SK-N-DZ (cell line): ENCODE measurements at regions not wholly inside any gene's neighbourhood (a gene's known extent, or its start where the extent isn't known, plus 50 kb on each side); places are given as distances from the start of the nearest gene placed in this dataset.
A peak's percentile ranks its signal among the peaks of the same experiment; 100 is the strongest.
"Not testable (repeated sequence)": the region's sequence is repeated elsewhere in the genome, so short reads cannot be mapped to it uniquely, and the experiment has no call there.

Source experiments
- DNase-seq: peaks from one replicate; pipeline ENCODE4 v3.0.0-alpha.2; 2015; ENCODE audit warnings: low spot score

DNA sequence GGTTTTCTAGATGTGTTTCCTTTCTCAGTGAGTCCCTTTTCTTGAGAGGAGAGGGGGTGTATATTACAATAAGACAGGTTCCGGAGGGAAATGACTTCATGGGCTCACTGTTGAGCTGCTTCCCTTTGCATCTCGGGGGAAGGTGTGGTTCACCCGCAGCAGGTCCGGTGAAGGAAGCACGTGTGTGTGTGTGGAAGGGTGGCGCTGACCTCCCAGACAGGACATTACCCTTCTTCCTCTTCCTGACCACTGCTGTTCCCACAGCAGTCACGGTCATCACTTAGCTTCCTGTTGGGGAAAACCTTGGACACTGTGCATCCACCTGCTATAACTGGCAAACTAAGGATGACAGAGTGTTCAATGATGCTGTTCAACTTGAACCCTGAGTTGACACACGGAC lies 83.6 kb downstream of the PLEKHG1 start:
- DNase-seq, result no peak

DNA sequence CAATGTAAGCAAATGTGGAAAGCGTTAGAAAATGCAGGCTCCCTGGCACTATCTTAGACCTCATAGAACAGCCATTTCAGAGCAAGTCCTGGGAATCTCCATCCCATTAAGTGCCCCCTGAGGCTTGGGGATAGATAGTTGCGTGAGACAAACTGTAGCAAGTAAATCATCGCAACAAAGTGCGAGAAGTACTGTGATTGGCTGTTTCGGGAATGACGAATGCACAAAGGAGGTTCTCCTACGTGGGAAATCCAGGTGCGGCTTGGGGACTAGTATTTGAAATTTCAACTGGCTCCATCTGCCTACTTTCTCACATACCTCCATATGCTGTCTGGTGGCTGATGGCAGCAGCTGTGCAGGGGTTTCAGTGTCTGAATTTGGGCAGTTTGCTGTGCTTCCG lies 84.5 kb downstream of the PLEKHG1 start:
- no peak for DNase-seq

DNA sequence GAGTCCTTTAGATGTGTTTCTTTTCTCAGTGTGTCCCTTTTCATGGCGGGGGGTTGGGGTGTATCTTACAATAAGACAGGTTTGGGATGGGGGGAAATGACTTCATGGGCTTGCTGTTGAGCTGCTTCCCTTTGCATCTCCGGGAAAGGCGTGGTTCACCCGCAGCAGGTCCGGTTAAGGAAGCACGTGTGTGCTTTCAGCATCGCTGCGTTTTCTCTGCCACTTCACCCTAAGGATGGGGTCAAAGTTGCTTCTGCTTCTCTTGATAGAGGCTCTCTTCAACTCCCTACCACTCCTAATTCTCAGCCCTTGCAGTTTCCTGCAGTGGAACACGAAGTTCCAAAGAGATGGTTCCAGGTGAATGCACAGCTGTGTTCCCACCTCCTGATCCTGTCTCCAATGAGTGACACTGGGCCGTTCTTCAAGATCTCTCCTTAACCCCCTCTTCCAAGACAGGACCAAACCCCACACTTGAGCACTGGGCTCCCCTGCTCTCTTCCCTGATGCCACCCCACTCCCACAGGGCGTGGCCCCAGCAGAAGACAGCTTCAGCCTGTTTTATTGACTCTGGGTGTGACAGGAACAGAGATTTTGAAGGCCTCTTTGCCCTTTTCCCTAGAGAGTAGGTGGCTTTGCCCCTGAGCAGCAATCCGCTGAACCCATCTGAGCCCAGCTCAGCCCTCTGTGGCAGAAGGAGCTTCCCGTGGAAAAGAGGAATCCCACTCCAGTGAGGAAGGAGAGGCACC lies 85.2 kb downstream of the PLEKHG1 start:
- DNase-seq, result no peak

DNA sequence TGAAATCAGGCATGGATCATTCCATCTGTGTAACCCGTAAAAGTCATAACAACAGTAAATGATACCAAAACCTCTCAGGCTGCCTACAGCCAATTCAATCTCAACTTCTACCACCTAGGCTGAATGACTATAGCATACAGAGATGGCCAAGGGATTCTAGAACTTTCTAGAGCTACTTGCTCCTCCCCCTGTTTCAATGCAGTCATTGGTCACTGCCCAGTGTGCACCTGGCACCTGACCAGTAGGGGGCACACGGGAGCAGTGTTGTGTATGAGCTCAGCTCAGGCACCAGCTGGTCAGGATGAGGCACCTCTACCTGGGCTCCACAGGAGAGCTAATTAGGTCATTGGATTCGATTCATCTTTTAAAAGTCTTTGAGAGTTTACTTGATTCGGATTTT lies 86.2 kb downstream of the PLEKHG1 start:
- DNase-seq, result no peak

DNA sequence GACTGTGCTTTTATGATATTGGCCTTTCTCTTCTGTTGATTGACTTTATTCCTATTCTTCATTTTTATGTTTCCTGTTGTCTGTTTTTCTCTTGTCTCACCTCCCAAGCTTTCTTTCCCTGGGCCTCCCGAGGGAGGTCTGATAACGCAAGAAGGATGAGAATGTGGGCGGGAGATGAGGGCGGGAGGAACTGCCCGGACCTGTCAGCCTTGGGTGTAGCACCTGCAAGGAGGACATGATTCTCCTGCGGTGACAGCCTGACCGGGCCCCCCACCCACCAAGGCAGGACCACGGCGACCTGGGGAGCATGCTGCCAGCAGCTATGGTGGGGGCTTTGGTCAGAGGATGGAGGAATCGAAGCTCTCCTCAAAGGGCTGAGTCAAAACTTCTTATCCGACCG lies 86.9 kb downstream of the PLEKHG1 start:
- no peak for DNase-seq

DNA sequence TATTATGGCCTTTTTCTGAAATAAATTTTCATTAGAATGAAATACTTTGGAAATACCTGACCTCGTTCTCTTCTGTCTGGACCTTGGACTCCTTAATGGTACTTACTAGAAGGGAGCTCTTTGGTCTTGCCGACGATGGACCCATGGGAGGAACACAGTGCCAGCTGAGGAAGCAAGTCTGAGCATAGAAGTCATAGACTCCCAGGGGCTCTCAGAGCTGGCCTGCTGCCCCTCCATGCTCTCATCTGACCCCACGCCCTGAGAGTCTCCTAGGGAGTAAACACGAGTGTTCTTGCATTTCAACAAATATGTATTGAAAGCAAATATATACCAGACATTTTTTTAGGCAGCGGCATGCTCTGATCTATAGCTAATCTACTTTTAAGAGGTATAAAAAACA lies 87.8 kb downstream of the PLEKHG1 start:
- DNase-seq, result no peak

DNA sequence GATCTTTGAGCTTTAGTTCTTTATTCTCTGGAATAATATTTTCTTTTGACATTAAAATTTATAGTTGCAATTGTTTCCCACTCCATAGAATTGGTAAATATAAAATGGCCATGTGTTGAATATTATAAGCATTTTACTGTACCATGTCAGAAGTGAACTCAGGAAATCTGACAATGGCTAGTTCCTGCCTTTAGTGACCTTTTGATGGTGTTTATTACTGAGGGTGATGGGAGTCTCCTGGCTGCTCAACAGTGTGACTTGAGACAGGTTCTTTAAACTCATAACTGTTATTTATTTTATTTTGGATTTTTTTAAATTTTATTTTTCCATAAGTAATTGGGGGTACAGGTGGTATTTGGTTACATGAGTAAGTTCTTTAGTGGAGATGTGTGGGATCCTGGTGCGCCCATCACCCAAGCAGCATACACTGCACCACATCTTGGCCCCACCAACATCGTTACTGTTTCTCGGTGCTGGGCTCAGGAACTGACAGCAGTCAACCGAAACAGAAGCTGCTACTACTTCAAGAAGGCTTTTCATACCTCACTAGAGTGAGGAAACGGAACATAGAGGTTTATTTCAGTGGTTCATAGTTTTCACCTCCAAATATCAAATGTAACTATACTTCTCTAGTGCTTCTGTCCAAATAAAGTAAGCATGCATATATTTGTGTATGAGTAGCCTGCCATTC lies 90.4 kb downstream of the PLEKHG1 start:
- DNase-seq, result no peak

DNA sequence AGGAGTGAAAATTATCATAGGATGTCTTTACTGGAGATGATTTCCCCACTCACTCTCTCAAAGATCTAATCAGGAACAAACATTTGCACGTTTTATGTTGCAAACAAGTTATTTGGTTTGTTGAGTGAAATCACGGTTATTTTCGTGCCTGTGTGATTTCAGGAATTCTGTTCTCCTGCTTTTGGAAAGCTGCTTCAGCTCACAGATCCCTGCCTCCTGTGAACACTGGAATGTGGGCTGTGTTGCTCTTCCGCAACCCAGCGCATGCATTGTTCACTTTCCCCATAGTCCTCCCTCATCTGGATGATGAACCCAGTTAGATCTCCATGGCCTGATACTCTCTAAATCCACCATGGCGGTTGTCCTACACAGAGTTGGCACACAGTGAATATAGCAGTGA lies 91.0 kb downstream of the PLEKHG1 start:
- DNase-seq, result no peak

DNA sequence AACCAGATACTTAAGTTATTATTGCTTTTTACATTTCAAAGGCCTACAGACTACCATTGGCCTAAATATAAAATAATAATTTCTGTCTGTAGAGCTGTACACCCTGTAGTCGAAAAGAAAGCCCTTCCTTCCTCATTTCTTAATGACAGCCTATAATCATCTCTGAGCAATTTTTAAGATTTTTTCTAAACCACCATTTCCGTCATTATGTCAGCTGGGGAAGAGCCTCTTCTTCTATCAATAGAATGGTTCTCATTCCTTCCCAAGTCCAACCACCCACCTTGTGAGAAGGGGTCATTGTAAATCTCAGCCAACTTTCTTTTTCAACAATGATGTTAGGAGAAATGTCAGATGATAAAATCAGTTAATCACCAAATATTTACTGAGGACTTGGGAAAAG lies 91.8 kb downstream of the PLEKHG1 start:
- DNase-seq, result no peak

DNA sequence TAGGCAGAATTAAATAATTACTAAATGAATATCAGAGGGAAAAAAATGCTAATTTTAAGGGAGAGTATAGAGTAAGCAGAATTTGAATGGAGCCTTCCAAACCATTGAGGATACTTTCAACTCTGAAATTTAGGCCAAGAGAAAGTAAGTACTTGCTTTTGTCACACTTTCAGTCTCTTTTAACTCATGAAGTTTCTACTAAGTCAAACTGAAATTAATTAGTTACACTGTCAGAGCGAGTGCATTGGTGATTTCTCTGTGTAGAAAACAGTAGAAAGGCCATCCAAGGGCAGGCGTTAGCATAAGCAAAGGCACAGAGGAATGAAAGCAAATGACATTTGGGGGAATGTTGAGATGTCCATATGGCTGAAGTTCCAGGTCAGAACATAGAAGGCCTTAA lies 92.9 kb downstream of the PLEKHG1 start:
- no peak for DNase-seq

DNA sequence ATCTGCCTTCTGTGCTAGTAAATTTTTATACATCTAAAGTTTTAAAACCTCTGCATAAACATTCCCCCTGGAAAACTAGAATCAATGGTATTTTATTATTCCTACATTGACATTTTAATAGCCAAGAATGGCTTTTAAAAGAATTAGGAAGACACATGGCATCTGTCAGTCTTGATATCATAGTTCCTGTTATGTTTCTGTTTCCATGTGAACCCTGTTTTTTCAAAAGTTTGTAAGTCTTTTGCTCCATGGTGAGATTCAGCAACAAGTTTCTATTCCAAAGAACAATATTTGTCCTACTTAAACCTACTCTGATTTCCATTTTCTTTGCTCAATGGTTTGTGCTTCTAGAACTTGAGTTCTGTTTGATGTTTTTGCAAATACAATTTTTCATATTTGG lies 95.2 kb downstream of the PLEKHG1 start:
- DNase-seq, result no peak

DNA sequence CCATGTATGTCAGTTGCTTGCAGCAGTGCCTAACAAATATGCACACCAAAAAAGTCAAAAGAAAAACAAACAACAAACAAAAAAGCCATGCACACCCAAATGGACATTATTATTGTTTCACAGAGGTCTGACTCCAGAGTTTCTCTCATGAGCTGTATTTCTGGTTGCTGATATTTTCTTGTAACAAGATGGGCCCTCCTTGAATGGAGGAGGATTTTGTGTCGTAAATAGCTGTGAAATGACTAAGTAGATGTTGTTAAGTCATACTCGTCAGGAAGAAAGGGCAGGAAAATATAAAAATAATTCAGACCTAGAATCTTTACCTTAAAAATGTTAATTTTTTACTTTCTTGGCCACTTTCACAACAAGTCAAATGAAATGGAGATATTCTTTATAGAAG lies 96.0 kb downstream of the PLEKHG1 start:
- DNase-seq, result no peak

DNA sequence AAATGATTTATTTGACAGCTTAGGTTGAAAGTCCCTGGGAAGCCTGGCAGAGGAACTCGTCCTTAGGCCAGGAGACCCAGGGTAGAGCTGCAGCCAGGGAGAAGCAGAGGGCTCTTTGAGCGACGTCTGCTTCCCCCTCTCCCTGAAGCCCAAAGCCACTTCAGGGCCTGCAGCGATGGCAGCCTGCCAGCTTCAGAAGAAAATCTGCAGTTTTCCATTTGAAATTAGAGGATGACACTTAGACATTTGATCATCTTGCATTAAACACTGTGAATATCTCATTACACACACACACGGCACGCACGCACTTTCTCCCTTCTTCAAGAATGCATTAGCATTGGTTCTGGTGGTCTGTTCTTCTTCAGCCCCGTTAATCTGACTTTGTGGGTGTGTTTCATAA lies 96.5 kb downstream of the PLEKHG1 start:
- DNase-seq, result peak; percentile 1

DNA sequence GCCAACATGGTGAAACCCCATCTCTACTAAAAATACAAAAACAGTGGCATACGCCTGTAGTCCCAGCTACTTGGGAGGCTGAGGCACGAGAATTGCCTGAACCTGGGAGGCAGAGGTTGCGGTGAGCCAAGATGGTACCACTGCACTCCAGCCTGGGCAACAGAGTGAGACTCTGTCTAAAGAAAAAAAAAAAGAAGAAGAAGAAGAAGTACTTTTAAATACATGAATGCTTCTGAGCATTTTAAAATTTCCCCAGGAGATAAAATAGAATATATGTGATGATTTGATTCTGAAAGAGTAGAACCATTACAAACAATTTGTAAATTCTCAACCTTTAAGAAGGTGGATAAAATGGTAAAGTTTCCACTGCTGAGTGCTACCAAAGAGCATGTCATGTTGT lies 97.2 kb downstream of the PLEKHG1 start:
- not testable (repeated sequence) for DNase-seq

DNA sequence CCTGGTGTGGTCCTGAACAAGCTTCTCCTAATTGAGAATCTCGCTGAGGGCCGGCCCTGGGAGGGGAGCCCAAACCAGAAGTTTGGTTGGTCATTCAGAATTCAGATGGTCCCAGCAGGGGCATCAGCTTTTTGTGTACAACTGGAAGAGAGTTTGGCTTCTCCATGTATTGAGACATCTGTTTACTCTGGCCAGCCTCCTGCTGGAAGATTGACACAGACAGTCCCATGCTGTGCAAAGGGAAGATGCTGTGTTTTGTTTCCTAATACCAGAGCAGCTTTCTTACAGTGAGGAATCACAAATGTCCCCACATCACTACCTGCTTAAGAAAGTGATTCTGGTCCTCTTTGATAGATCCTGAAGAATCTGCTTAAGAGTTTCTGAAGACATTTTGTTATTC lies 97.8 kb downstream of the PLEKHG1 start:
- no peak for DNase-seq

DNA sequence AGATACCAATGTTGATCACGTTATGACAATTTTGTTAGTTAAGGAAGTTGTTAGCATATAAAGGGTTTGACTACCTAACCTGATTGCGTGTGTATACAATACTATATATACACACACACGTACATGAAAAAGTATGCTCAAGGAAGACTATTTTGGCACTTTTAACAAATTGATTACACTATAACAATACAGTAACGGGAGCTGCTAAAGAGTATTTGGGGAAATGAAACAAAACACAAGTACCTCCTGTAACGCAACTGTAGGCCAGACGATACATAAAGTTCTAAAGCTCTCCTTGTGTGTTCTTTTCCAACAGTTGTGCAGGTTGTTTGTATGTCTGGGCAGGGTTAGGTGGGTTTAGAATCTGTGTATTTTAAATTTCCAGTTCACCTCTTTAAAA lies 98.7 kb downstream of the PLEKHG1 start:
- no peak for DNase-seq

DNA sequence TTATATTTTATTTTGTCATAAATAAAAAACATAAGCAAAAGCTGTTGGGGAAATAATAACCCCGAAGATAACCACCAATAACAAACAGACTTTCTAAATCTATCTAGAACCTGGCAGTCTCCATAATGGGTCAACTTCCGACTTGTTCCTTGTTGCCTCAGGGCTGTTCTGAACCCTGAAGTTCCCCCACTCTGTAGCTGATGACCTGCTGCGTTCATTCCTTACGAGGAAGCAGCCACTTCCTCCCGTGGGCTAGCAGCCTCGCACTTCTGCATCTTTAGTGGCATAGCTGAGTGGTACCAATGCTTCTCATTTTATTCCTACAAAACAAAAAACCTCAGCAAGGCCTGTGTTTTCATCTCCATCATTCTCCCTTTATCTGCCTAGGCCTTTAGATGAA lies 103.0 kb downstream of the PLEKHG1 start:
- DNase-seq, result no peak

DNA sequence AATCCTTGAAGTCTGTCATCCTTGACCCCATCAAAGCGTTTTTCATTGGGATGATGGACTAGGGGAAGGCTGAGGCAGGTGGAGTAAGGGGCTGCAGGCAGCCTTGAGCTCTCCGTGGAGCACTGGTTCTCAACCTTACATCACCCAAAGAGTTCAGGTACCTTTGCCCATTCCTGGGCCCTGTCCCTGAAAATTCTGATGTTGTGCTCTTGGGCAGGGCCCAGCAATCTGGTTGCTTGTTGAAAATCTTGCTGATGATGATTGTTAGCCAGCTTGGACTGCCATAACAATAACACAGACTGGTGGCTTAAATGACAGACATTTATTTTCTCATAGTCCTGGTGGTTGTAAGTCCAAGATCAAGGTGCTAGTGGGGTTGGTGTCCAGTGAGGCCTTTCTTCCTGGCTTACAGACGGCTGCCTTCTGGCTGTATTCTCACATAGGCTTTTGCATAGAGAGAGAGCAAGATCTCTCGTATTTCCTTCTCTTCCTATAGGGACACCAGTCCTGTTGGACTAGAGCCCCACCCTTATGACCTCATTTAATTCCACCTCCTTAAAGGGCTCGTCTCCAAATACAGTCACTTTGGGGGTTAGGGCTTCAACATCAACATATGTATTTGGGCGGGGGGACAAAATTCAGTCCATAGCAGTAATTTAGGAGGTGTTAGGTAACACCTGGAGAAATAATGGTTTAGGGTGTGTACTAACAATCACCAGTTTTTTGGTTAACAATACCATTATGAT lies 104.9 kb downstream of the PLEKHG1 start:
- DNase-seq, result no peak

DNA sequence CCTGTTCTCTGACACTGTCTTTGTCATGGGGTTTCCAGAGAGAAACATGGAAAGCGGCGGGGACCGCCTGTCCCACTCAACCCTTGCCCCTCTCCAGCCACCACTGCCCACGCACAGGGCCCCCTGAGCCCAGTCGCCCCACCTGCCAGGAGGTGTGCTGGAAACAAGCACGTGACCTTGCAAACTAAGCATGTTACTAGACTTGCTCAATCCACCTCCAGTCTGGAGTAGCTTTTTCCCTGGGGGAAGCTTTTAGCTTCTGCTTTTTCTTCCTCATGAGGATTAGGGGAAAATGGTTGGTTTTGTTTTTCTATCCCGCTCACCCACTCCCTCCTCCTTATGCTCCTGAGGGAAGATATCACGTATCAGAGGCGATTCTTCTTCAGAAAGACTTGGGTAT lies 105.7 kb downstream of the PLEKHG1 start:
- no peak for DNase-seq

DNA sequence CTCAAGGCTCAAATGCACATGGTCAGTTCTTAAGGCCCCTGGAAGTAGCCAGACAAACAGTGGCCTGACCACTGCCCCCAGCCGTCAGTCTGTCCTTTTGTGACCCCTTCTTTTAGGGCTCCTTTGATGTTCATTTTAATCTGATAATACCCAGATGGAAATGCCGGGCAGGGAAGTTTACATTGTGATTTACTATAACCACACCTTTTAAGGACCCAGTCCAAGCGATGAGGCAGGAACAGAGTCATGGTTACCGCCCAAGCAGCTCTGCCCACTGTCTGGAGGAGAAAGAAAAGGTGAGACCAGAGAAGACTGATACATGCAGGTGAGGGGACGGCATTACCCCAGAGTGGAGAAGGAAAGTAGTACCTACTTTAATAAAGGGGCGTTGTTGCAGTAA lies 110.6 kb downstream of the PLEKHG1 start:
- no peak for DNase-seq

DNA sequence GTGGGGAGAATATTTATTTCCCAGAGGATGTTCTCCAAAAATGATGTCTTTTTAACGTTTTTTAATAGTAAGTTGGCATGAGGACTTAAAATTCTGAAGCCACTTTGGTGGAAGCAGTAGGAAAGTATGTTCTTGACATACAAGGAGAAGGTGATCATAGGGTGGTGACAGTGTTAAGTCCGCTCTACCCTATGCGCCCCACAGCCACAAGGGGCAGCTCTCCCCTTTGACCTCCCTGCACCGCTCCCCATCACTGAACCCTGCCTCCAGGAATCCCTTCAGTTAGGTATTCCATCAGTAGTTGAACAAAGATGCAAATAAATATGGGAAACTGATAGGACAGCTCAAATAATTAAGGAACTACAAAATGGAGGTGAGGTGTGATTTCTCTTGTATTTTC lies 111.4 kb downstream of the PLEKHG1 start:
- DNase-seq, result no peak

DNA sequence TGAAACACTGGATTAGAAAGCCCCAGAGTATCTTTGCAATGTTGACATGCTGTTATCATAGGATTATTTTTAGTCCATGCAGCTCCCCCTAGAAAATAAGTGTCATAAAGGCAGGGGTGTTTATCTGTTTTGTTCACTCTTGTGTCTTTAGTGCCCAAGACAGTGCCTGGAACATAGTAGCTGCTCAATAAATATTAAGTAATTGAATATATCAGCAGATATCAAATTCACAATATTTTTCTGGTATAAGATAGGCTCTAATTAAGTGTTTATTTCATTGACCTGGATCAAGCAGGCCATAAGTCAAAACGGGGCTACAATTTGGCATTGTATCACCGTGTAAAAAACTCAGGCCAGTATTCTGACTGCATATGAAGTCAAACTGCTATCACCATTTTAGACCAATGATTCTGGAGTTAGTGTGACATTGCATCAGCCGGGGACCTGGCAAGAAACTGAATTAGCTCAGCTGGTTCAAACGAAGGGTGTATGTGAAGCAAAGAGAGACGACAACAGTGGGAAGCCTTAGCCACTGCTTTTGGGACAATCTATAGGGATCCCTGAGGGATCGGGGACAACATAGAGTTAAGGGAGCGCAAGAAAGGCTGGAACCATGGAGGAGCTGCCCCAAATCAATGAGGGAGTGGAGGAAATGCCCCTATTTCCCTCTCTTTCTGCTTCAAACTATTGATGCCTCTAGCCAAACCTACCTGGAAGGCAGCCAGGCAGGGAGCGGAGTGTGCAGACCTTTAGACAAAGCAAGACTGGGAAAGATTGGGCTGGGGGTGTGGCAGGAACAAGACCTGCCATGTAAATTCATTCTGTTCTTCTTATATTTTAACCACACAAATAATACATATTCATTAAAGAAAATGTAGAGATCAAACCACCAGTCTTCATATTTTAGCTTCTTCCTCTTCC lies 112.2 kb downstream of the PLEKHG1 start:
- no peak for DNase-seq
